Right kidney (tissue), 1 donor: ENCODE measurements at regions not wholly inside any gene's neighbourhood (a gene's known extent, or its start where the extent isn't known, plus 50 kb on each side); places are given as distances from the start of the nearest gene placed in this dataset.
"Not testable (repeated sequence)": the region's sequence is repeated elsewhere in the genome, so short reads cannot be mapped to it uniquely, and the experiment has no call there.

Experiments
- DNase-seq: peaks from one replicate; pipeline ENCODE4 v3.0.0-alpha.2; 2016

- DNase-seq, result no peak
These were observed 812.0 kb upstream of the NCAM2 start for GRCh38 chr21:20186186-20186585.

GRCh38 chr21:20187028-20187427 is 811.2 kb upstream of the NCAM2 start:
- DNase-seq, result no peak

- not testable (repeated sequence) for DNase-seq
These were observed 796.9 kb upstream of the NCAM2 start for GRCh38 chr21:20201323-20201722.

- no peak for DNase-seq
These were observed 790.9 kb upstream of the NCAM2 start for GRCh38 chr21:20207335-20207734.

- no peak for DNase-seq
These were observed 782.2 kb upstream of the NCAM2 start for GRCh38 chr21:20215959-20216358.

- DNase-seq, result no peak
These were observed 777.6 kb upstream of the NCAM2 start for GRCh38 chr21:20220586-20220985.

GRCh38 chr21:20221981-20222380 is 776.2 kb upstream of the NCAM2 start:
- DNase-seq, result not testable (repeated sequence)

- not testable (repeated sequence) for DNase-seq
These were observed 761.6 kb upstream of the NCAM2 start for GRCh38 chr21:20236649-20237048.

- DNase-seq, result no peak
These were observed 748.8 kb upstream of the NCAM2 start for GRCh38 chr21:20249401-20249800.

- DNase-seq, result no peak
These were observed 747.9 kb upstream of the NCAM2 start for GRCh38 chr21:20250337-20250736.

- DNase-seq, result no peak
These were observed 744.9 kb upstream of the NCAM2 start for GRCh38 chr21:20253261-20253660.

- DNase-seq, result no peak
These were observed 743.2 kb upstream of the NCAM2 start for GRCh38 chr21:20254964-20255363.

- DNase-seq, result no peak
These were observed 741.0 kb upstream of the NCAM2 start for GRCh38 chr21:20257052-20257740.

- DNase-seq, result no peak
These were observed 739.7 kb upstream of the NCAM2 start for GRCh38 chr21:20258542-20258941.

GRCh38 chr21:20259031-20259867 is 739.0 kb upstream of the NCAM2 start:
- DNase-seq, result no peak

- no peak for DNase-seq
These were observed 738.1 kb upstream of the NCAM2 start for GRCh38 chr21:20260124-20260523.

GRCh38 chr21:20261364-20261763 is 736.8 kb upstream of the NCAM2 start:
- no peak for DNase-seq

- no peak for DNase-seq
These were observed 732.3 kb upstream of the NCAM2 start for GRCh38 chr21:20265707-20266440.

- DNase-seq, result no peak
These were observed 731.8 kb upstream of the NCAM2 start for GRCh38 chr21:20266441-20266710.

- no peak for DNase-seq
These were observed 727.7 kb upstream of the NCAM2 start for GRCh38 chr21:20270365-20271055.

GRCh38 chr21:20272791-20273362 is 725.3 kb upstream of the NCAM2 start:
- DNase-seq, result no peak

GRCh38 chr21:20276377-20276776 is 721.8 kb upstream of the NCAM2 start:
- no peak for DNase-seq
